ENCODE measurements at regions not wholly inside any gene's neighbourhood (a gene's known extent, or its start where the extent isn't known, plus 50 kb on each side); places are given as distances from the start of the nearest gene placed in this dataset.
"Not testable (repeated sequence)": the region's sequence is repeated elsewhere in the genome, so short reads cannot be mapped to it uniquely, and the experiment has no call there.

GRCh38 chr2:19171409-19171808 is 187.0 kb downstream of the OSR1 start:
- no peak for TF ChIP-seq POLR2A (IDR thresholded peaks at IDR 0.05)
- TF ChIP-seq CTCF (IDR thresholded peaks at IDR 0.05) = no peak
- Histone ChIP-seq H3K27ac (no peak overlapping the region), H3K4me1 (no peaks in the 10 kb centered on the region), H3K4me3 (no peak overlapping the region), H3K36me3 (no peaks in the 10 kb centered on the region), H3K9me3 (no peaks in the 10 kb centered on the region), H3K27me3 (no peaks in the 10 kb centered on the region)
- DNase-seq = no peak
- intact Hi-C loops (cut with DNase I) = no loop called here
- 36 to 60% methylated on average over 1 of the region's 1 CpG for WGBS, 2 donors

GRCh38 chr2:19169134-19169768 is 189.2 kb downstream of the OSR1 start:
- no peak for TF ChIP-seq POLR2A (IDR thresholded peaks at IDR 0.05)
- TF ChIP-seq CTCF (IDR thresholded peaks at IDR 0.05) = no peak

GRCh38 chr2:19164099-19164498 is 194.3 kb downstream of the OSR1 start:
- H3K4me1 ChIP-seq; H3K27ac ChIP-seq; DNase-seq; H3K4me3 ChIP-seq; H3K36me3 ChIP-seq; H3K9me3 ChIP-seq; H3K27me3 ChIP-seq; intact Hi-C loops (cut with DNase I): not testable (repeated sequence)
- 34% methylated on average over 6 of the region's 9 CpGs; no CpG with 5 or more reads in 1 of the 2 donors for WGBS, 2 donors

More at GRCh38 chr2:19169134-19169768, 189.2 kb downstream of the OSR1 start:
- WGBS, 2 donors = 61 to 79% methylated on average over 2 of the region's 2 CpGs
- H3K4me1 ChIP-seq = no peaks in the 10 kb centered on the region
- intact Hi-C loops (cut with DNase I) = no loop called here
- no peak for DNase-seq
- H3K9me3 ChIP-seq = no peaks in the 10 kb centered on the region
- H3K36me3 ChIP-seq = no peaks in the 10 kb centered on the region
- no peak overlapping the region for H3K4me3 ChIP-seq
- no peaks in the 10 kb centered on the region for H3K27me3 ChIP-seq
- no peak overlapping the region for H3K27ac ChIP-seq

GRCh38 chr2:19158896-19159295 is 199.5 kb downstream of the OSR1 start:
- 77 to 89% methylated on average over 4 of the region's 4 CpGs for WGBS, 2 donors
- H3K27ac ChIP-seq = no peak overlapping the region

GRCh38 chr2:19158211-19158610 is 200.2 kb downstream of the OSR1 start:
- intact Hi-C loops (cut with DNase I) = no loop called here
- no peaks in the 10 kb centered on the region for H3K36me3 ChIP-seq
- TF ChIP-seq CTCF (IDR thresholded peaks at IDR 0.05) (no peak), POLR2A (IDR thresholded peaks at IDR 0.05) (no peak)
- no peaks in the 10 kb centered on the region for H3K27me3 ChIP-seq
- H3K4me3 ChIP-seq = no peak overlapping the region
- H3K27ac ChIP-seq = no peak overlapping the region
- H3K9me3 ChIP-seq = no peaks in the 10 kb centered on the region
- WGBS, 2 donors = 21 to 27% methylated on average over 1 of the region's 1 CpG
- no peak for DNase-seq
- H3K4me1 ChIP-seq = no peaks in the 10 kb centered on the region

More at GRCh38 chr2:19158896-19159295, 199.5 kb downstream of the OSR1 start:
- no peak overlapping the region for H3K4me3 ChIP-seq
- no peak for DNase-seq
- TF ChIP-seq POLR2A (IDR thresholded peaks at IDR 0.05) (no peak), CTCF (IDR thresholded peaks at IDR 0.05) (no peak)
- no peaks in the 10 kb centered on the region for H3K27me3 ChIP-seq
- intact Hi-C loops (cut with DNase I) = no loop called here
- no peaks in the 10 kb centered on the region for H3K36me3 ChIP-seq
- no peaks in the 10 kb centered on the region for H3K9me3 ChIP-seq
- H3K4me1 ChIP-seq = no peaks in the 10 kb centered on the region

GRCh38 chr2:19156646-19157045 is 201.8 kb downstream of the OSR1 start:
- WGBS, 2 donors = 90 to 100% methylated on average over 1 of the region's 1 CpG
- H3K4me3 ChIP-seq = no peak overlapping the region
- H3K4me1 ChIP-seq = no peaks in the 10 kb centered on the region
- no peak for DNase-seq
- TF ChIP-seq CTCF (IDR thresholded peaks at IDR 0.05) = no peak
- TF ChIP-seq POLR2A (IDR thresholded peaks at IDR 0.05) = no peak
- H3K9me3 ChIP-seq = no peaks in the 10 kb centered on the region
- H3K36me3 ChIP-seq = no peaks in the 10 kb centered on the region
- no peak overlapping the region for H3K27ac ChIP-seq
- intact Hi-C loops (cut with DNase I) = no loop called here
- H3K27me3 ChIP-seq = no peaks in the 10 kb centered on the region

Data from esophagus squamous epithelium (tissue), 5 donors.